Upper lobe of right lung (tissue), 1 donor: ENCODE measurements at regions not wholly inside any gene's neighbourhood (a gene's known extent, or its start where the extent isn't known, plus 50 kb on each side); places are given as distances from the start of the nearest gene placed in this dataset.

Experiments used
- ATAC-seq: fragments of 200-7000 bp; cut with Tn5 transposase; one replicate; pipeline ENCODE4 v1.9.1; 2020; ENCODE audit warnings: mild to moderate bottlenecking, moderate library complexity
- DNase-seq: peaks from one replicate; pipeline ENCODE4 v3.0.0-alpha.2; 2020
- H3K27ac ChIP-seq: fragments of 200-600 bp; one replicate; pipeline ENCODE4 v1.8.0; 2022
- H3K27me3 ChIP-seq: fragments of 200-600 bp; one replicate; pipeline ENCODE4 v1.8.0; 2022; ENCODE audit warnings: mild to moderate bottlenecking
- H3K36me3 ChIP-seq: fragments of 200-600 bp; one replicate; pipeline ENCODE4 v1.8.0; 2022
- H3K4me1 ChIP-seq: fragments of 200-600 bp; one replicate; pipeline ENCODE4 v1.8.0; 2022
- H3K4me3 ChIP-seq: fragments of 200-600 bp; one replicate; pipeline ENCODE4 v1.8.0; 2022; ENCODE audit warnings: mild to moderate bottlenecking
- H3K9me3 ChIP-seq: fragments of 200-600 bp; one replicate; pipeline ENCODE4 v1.8.0; 2022
- intact Hi-C: fragments of 100-400 bp; cut with DNase I; formaldehyde crosslinking; loops from one replicate; pipeline ENCODE4 v1.11.0; 2022
- TF ChIP-seq, protein P1 (sequence below): fragments of 200-600 bp; IDR thresholded peaks from one replicate; pipeline ENCODE4 v1.8.0; 2022; ENCODE audit warnings: antibody characterized with exemption
- donor health status: DM: no; HTN: yes; CAD: no; lungs with severe emphysema.

DNA sequence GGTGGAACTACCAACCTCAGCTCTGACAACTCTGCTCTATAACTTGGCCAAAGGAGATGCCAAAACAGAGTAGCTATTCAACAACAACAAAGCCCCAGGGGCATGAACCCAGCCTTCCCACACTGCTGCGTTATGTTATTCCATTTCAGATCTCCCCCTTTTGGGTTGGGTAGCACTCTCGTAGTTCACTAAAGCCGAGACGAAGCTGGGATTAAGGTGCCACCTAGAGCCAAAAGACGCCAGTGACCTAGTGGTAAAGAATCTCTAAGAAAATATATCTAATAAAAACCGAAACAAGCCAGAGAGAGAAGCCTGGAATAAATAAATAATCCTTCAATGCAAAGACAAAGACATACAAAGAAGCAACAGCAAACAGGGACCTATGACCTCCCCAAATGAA lies 217.3 kb downstream of the HERPUD2 start:
- no peaks in the 10 kb centered on the region for H3K9me3 ChIP-seq
- ATAC-seq (no peak), DNase-seq (no peak)
- no peaks in the 10 kb centered on the region for H3K36me3 ChIP-seq
- TF ChIP-seq, protein P1, sequence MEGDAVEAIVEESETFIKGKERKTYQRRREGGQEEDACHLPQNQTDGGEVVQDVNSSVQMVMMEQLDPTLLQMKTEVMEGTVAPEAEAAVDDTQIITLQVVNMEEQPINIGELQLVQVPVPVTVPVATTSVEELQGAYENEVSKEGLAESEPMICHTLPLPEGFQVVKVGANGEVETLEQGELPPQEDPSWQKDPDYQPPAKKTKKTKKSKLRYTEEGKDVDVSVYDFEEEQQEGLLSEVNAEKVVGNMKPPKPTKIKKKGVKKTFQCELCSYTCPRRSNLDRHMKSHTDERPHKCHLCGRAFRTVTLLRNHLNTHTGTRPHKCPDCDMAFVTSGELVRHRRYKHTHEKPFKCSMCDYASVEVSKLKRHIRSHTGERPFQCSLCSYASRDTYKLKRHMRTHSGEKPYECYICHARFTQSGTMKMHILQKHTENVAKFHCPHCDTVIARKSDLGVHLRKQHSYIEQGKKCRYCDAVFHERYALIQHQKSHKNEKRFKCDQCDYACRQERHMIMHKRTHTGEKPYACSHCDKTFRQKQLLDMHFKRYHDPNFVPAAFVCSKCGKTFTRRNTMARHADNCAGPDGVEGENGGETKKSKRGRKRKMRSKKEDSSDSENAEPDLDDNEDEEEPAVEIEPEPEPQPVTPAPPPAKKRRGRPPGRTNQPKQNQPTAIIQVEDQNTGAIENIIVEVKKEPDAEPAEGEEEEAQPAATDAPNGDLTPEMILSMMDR = no peak
- no peaks in the 10 kb centered on the region for H3K4me1 ChIP-seq
- intact Hi-C loops = no loop called here
- no peak overlapping the region for H3K4me3 ChIP-seq
- H3K27ac ChIP-seq = no peak overlapping the region
- no peaks in the 10 kb centered on the region for H3K27me3 ChIP-seq

DNA sequence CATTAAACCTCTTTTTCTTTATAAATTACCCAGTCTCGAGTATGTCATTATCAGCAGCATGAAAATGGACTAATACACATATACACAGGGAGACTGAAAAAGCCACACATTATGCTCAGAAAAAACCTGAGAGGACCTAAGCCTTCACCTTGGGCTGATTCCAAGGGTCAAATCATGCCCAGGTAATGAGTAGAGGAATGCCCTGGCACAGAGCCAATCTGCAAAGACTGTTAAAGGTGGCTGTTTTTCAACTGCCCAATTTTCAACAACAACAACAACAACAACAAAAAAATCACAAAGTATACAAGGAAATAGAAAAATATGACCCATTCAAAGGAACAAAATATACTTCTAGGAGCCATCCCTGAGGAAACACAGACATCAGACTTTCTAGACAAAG lies 220.2 kb upstream of the TBX20 start:
- DNase-seq (no peak), ATAC-seq (no peak)
- H3K9me3 ChIP-seq = no peaks in the 10 kb centered on the region
- intact Hi-C loops = no loop called here
- no peak overlapping the region for H3K4me3 ChIP-seq
- no peaks in the 10 kb centered on the region for H3K27me3 ChIP-seq
- no peak overlapping the region for H3K27ac ChIP-seq
- TF ChIP-seq, protein P1 = no peak
- H3K4me1 ChIP-seq = no peaks in the 10 kb centered on the region
- H3K36me3 ChIP-seq = no peaks in the 10 kb centered on the region

DNA sequence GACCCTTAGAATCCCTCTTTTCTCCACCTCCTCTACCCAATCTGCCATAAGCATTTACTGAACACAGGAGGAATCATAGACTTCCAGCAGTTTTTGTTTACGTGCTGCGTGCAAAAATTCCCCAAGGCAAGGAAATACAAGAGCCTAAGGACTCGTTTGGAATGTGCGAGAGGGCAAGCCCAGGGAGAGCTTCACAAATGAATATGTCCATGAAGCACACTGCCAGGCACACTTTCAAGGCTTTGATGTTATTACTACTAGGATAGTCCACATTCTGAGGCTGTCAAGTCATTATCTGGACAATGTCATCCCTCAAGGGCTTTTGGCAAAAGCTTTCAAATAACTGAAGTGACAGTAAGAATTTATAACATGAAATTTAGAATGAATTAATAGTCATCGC lies 214.7 kb upstream of the TBX20 start:
- Histone ChIP-seq H3K9me3 (no peaks in the 10 kb centered on the region), H3K4me3 (no peak overlapping the region), H3K36me3 (no peaks in the 10 kb centered on the region), H3K27ac (no peak overlapping the region), H3K27me3 (no peaks in the 10 kb centered on the region), H3K4me1 (no peaks in the 10 kb centered on the region)
- TF ChIP-seq, protein P1 = no peak
- no peak for DNase-seq
- intact Hi-C loops = no loop called here
- no peak for ATAC-seq

DNA sequence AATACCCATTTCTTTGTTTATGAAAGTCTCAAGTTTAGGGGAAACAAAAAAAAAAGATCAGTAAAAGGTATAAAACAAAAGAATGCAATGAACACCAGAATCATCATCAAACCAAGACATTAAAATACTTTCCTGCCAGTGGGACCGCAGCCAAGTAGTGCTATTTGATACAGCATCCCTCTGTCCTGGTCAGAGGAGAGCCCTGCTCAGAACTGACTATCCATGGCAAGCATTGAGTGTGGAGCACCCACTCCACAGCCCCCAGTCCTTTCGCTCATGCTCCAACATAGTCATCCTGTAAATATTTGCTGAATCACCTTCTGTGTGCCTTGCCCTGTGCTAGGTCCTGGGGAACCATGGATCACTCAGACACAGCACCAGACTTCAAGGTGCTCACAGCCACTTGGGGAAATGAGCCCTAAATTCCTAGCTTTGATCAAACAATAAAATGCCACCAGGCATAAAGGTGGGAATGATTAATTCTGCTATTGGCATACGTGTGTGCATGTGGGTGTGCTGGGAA lies 213.6 kb upstream of the TBX20 start:
- TF ChIP-seq, protein P1 = no peak
- Histone ChIP-seq H3K9me3 (no peaks in the 10 kb centered on the region), H3K4me1 (no peaks in the 10 kb centered on the region), H3K36me3 (no peaks in the 10 kb centered on the region), H3K27me3 (no peaks in the 10 kb centered on the region), H3K4me3 (no peak overlapping the region), H3K27ac (no peak overlapping the region)
- intact Hi-C loops = no loop called here
- ATAC-seq = no peak
- no peak for DNase-seq

DNA sequence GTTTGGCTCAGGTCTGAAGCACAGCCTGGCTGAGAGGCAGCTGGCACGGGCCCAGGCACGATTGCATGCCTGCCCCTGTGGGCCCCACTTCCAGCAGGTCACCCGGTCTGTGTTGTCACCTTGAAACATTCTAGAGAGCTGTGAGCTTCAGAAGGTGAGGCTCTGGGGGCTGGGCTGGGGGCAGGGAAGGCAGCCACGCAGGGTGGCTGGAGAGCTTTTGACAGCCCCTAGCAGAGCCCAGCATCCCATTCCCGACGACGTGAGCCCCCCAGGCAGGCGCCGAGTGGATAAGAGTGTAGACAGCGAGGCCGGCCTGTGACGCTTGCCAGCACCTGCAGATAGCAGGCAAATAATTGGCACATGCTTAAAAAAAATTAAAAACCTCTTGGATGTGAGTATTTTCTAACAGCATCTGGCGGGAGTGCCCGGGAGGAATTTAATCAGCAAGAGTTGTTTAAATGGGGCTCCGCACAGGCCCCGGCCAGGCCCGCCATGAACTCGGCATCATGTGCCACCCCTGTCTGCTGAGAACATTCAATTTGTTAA lies 212.0 kb upstream of the TBX20 start:
- TF ChIP-seq, protein P1 = no peak
- H3K4me3 ChIP-seq = peak overlapping the region; percentile 10
- peak overlapping the region; percentile 60 for H3K27ac ChIP-seq
- ATAC-seq (peak; percentile 92), DNase-seq (peak; percentile 90)
- intact Hi-C loops = no loop called here
- H3K9me3 ChIP-seq = no peaks in the 10 kb centered on the region
- H3K27me3 ChIP-seq = no peaks in the 10 kb centered on the region
- H3K36me3 ChIP-seq = no peaks in the 10 kb centered on the region
- no peaks in the 10 kb centered on the region for H3K4me1 ChIP-seq

DNA sequence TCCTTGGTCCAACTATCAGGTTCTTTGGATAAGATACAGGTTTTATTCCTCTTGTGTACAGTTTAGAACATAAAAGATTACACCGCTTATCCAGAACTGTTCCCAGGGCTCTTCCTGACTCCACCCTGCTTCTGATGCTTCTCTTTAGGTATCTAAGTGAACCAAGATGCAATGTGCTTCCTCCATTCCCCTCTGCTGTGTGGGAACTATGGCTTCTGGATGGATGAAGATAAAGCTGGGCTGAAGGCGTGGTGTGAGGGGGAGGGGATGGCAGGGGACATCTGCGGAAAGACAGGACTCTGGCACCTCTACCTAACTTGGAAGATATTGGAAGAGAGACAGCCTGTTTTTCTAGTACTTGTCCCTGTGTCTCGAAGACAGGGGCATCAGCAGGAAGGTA lies 209.9 kb upstream of the TBX20 start:
- no peak overlapping the region for H3K4me3 ChIP-seq
- intact Hi-C loops = no loop called here
- H3K36me3 ChIP-seq = no peaks in the 10 kb centered on the region
- H3K4me1 ChIP-seq = no peaks in the 10 kb centered on the region
- H3K27me3 ChIP-seq = no peaks in the 10 kb centered on the region
- DNase-seq (no peak), ATAC-seq (no peak)
- H3K27ac ChIP-seq = no peak overlapping the region
- TF ChIP-seq, protein P1 = no peak
- H3K9me3 ChIP-seq = no peaks in the 10 kb centered on the region
